ENCODE measurements at regions not wholly inside any gene's neighbourhood (a gene's known extent, or its start where the extent isn't known, plus 50 kb on each side); places are given as distances from the start of the nearest gene placed in this dataset.

GRCh38 chr16:48903039-48903438 lies 293.1 kb upstream of the N4BP1 start:
- TF ChIP-seq TAF1 (IDR thresholded peaks at IDR 0.05; ENCODE audit: low read depth, low read length) (no peak), POLR2A (IDR thresholded peaks at IDR 0.05; ENCODE audit: low read depth, low read length) (no peak)

Measured in GM12891 (cell line).